8988T (cell line): ENCODE measurements at regions not wholly inside any gene's neighbourhood (a gene's known extent, or its start where the extent isn't known, plus 50 kb on each side); places are given as distances from the start of the nearest gene placed in this dataset.

ENCODE experiments used
- DNase-seq: peaks from one replicate; pipeline ENCODE4 v3.0.0; 2011

GRCh38 chr11:119808407-119809185 is 79.6 kb upstream of the NECTIN1 start:
- DNase-seq, result no peak

- no peak for DNase-seq
Observed at GRCh38 chr11:119807841-119808240, 78.8 kb upstream of the NECTIN1 start.

- no peak for DNase-seq
Observed at GRCh38 chr11:119807402-119807801, 78.4 kb upstream of the NECTIN1 start.

GRCh38 chr11:119806064-119806915 is 77.3 kb upstream of the NECTIN1 start:
- no peak for DNase-seq

GRCh38 chr11:119805663-119806062 is 76.7 kb upstream of the NECTIN1 start:
- no peak for DNase-seq

- no peak for DNase-seq
Observed at GRCh38 chr11:119804698-119805097, 75.7 kb upstream of the NECTIN1 start.

GRCh38 chr11:119803726-119804294 is 74.8 kb upstream of the NECTIN1 start:
- DNase-seq, result no peak

- DNase-seq, result no peak
Observed at GRCh38 chr11:119803139-119803538, 74.1 kb upstream of the NECTIN1 start.

- DNase-seq, result no peak
Observed at GRCh38 chr11:119802670-119803069, 73.7 kb upstream of the NECTIN1 start.

- no peak for DNase-seq
Observed at GRCh38 chr11:119800619-119801018, 71.6 kb upstream of the NECTIN1 start.

GRCh38 chr11:119800171-119800570 is 71.2 kb upstream of the NECTIN1 start:
- no peak for DNase-seq

- DNase-seq, result no peak
Observed at GRCh38 chr11:119798656-119799055, 69.7 kb upstream of the NECTIN1 start.

- DNase-seq, result no peak
Observed at GRCh38 chr11:119797736-119798135, 68.7 kb upstream of the NECTIN1 start.

- DNase-seq, result no peak
Observed at GRCh38 chr11:119797123-119797611, 68.2 kb upstream of the NECTIN1 start.

- no peak for DNase-seq
Observed at GRCh38 chr11:119796363-119797060, 67.5 kb upstream of the NECTIN1 start.

- DNase-seq, result no peak
Observed at GRCh38 chr11:119795690-119796089, 66.7 kb upstream of the NECTIN1 start.

- DNase-seq, result no peak
Observed at GRCh38 chr11:119795231-119795630, 66.2 kb upstream of the NECTIN1 start.

GRCh38 chr11:119794756-119795155 is 65.8 kb upstream of the NECTIN1 start:
- DNase-seq, result no peak

GRCh38 chr11:119794141-119794665 is 65.2 kb upstream of the NECTIN1 start:
- no peak for DNase-seq

GRCh38 chr11:119793335-119793984 is 64.5 kb upstream of the NECTIN1 start:
- no peak for DNase-seq

- DNase-seq, result no peak
Observed at GRCh38 chr11:119791701-119792151, 62.7 kb upstream of the NECTIN1 start.

- no peak for DNase-seq
Observed at GRCh38 chr11:119791047-119791446, 62.0 kb upstream of the NECTIN1 start.
